Ascending aorta (tissue), 2 donors: ENCODE measurements at regions not wholly inside any gene's neighbourhood (a gene's known extent, or its start where the extent isn't known, plus 50 kb on each side); places are given as distances from the start of the nearest gene placed in this dataset.
"Not testable (repeated sequence)": the region's sequence is repeated elsewhere in the genome, so short reads cannot be mapped to it uniquely, and the experiment has no call there.

Experiments used
- DNase-seq, 2 donors: peaks; one replicate each; pipeline ENCODE4 v3.0.0-alpha.2; 2019; ENCODE audit warnings: low spot score in 2 of 2
- H3K27ac ChIP-seq, 2 donors: fragments of 200-600 bp; sonication (generic); one replicate each; pipeline ENCODE4 v1.5.1; 2016 to 2017; ENCODE audit warnings: mild to moderate bottlenecking in 1 of 2
- H3K27me3 ChIP-seq: fragments of 200-600 bp; sonication (generic); one replicate; pipeline ENCODE4 v1.5.1; 2017
- H3K36me3 ChIP-seq, 2 donors: fragments of 200-600 bp; sonication (generic); one replicate each; pipeline ENCODE4 v1.5.1; 2016
- H3K4me1 ChIP-seq, 2 donors: fragments of 200-600 bp; sonication (generic); one replicate each; pipeline ENCODE4 v1.5.1; 2016 to 2017; ENCODE audit warnings: mild to moderate bottlenecking in 1 of 2
- H3K4me3 ChIP-seq, 2 donors: fragments of 200-600 bp; sonication (generic); one replicate each; pipeline ENCODE4 v1.5.1; 2016 to 2017; ENCODE audit warnings: mild to moderate bottlenecking in 1 of 2
- H3K9me3 ChIP-seq, 2 donors: fragments of 200-600 bp; sonication (generic); one replicate each; pipeline ENCODE4 v1.5.1; 2016
- CTCF ChIP-seq, 3 experiments: fragments of 200-600 bp in 2 of 3; fragments of 450-650 bp in 1 of 3; sonication (generic) in 2 of 3; IDR thresholded peaks; one replicate each; pipeline ENCODE4 v1.5.1; 2016 to 2019; ENCODE audit warnings: antibody characterized with exemption in 3 of 3, mild to moderate bottlenecking in 1 of 3, moderate library complexity in 1 of 3
- intact Hi-C: fragments of 100-400 bp; cut with DNase I; formaldehyde crosslinking; loops from one replicate; pipeline ENCODE4 v1.15.1; 2023

DNA sequence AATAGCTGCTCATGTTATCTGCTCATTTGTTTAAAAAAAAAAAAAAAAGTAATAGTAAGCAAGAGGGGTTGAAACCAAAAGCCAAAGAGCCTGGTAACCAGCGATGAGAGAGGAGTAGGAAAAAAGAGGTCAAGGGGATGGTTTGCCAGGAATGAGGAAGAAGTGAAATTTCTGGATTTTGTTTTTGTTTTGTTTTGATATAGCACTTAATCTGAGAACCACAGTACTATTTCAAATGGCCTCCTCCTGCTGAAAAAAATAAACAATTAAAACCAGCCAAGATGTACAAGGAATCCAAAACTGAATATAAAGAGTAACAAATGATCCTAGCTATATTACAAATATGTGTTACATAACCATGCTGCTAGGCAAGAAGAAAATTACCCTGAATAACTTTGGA, 213.1 kb downstream of the FGFR2 start:
- intact Hi-C loops: no loop called here
- no peaks in the 10 kb centered on the region for H3K36me3 ChIP-seq
- DNase-seq: no peak
- H3K4me1 ChIP-seq: no peaks in the 10 kb centered on the region
- no peak for TF ChIP-seq CTCF (IDR thresholded peaks at IDR 0.05)
- H3K27ac ChIP-seq: no peak overlapping the region
- H3K4me3 ChIP-seq: no peak overlapping the region
- no peaks in the 10 kb centered on the region for H3K9me3 ChIP-seq
- H3K27me3 ChIP-seq: no peaks in the 10 kb centered on the region

DNA sequence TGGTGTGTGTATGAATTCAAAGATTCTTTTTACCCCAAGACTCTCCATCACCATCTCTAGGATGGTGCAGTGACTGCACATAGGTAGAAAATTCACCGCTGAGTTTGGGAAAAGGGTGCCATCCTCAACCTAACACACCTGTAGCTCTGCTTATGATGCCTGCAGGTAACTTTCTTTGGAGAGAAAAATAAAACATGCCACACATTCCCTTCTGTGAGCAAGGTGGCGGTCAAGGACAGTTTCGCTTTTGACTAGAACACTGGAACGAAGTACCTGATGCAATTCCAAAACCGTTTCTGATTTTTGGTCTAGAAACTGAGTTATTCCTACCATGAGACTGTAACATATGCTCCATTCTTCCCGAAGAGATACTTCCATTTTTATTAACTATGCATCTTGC, 205.6 kb downstream of the FGFR2 start:
- Histone ChIP-seq H3K4me3 (no peak overlapping the region), H3K4me1 (no peaks in the 10 kb centered on the region), H3K9me3 (no peaks in the 10 kb centered on the region), H3K27me3 (no peaks in the 10 kb centered on the region), H3K36me3 (no peaks in the 10 kb centered on the region), H3K27ac (no peak overlapping the region)
- intact Hi-C loops: no loop called here
- no peak for DNase-seq
- no peak for TF ChIP-seq CTCF (IDR thresholded peaks at IDR 0.05)

DNA sequence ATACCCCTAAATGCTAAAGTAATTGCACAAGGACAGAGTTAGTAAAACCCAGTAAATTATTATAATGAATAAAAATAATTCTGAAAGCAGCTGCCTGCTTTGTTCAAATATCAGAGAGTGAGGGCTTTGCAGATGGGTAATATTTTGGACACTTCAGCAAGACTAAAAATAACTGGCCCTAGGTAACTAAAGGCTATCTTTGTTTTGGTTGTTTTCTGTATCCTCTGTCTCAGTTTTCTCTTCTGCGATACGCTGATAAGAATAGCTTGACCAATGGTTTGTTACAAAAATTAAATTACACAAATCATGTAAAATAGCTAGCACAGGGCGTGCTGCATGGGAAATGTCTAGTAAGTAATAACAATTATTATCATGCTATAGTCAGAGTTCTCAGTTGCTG, 204.7 kb downstream of the FGFR2 start:
- DNase-seq: no peak
- TF ChIP-seq CTCF (IDR thresholded peaks at IDR 0.05): no peak
- Histone ChIP-seq H3K9me3 (no peaks in the 10 kb centered on the region), H3K4me1 (no peaks in the 10 kb centered on the region), H3K36me3 (no peaks in the 10 kb centered on the region), H3K27ac (no peak overlapping the region), H3K4me3 (no peak overlapping the region), H3K27me3 (no peaks in the 10 kb centered on the region)
- intact Hi-C loops: no loop called here

GRCh38 chr10:121400507-121400906, 197.7 kb downstream of the FGFR2 start:
- intact Hi-C loops: not testable (repeated sequence)

GRCh38 chr10:121403527-121403926, 194.7 kb downstream of the FGFR2 start:
- Histone ChIP-seq H3K4me1 (no peaks in the 10 kb centered on the region), H3K4me3 (no peak overlapping the region), H3K27ac (no peak overlapping the region), H3K9me3 (no peaks in the 10 kb centered on the region), H3K36me3 (no peaks in the 10 kb centered on the region), H3K27me3 (no peaks in the 10 kb centered on the region)
- no peak for DNase-seq
- intact Hi-C loops: no loop called here
- TF ChIP-seq CTCF (IDR thresholded peaks at IDR 0.05): no peak

More at GRCh38 chr10:121400507-121400906, 197.7 kb downstream of the FGFR2 start:
- H3K4me3 ChIP-seq, H3K27ac ChIP-seq, H3K27me3 ChIP-seq, H3K9me3 ChIP-seq, H3K4me1 ChIP-seq, H3K36me3 ChIP-seq, DNase-seq: not testable (repeated sequence)

GRCh38 chr10:121404611-121405010, 193.6 kb downstream of the FGFR2 start:
- no peaks in the 10 kb centered on the region for H3K27me3 ChIP-seq
- H3K9me3 ChIP-seq: no peaks in the 10 kb centered on the region
- no peak overlapping the region for H3K4me3 ChIP-seq
- no peak overlapping the region for H3K27ac ChIP-seq
- no peaks in the 10 kb centered on the region for H3K4me1 ChIP-seq
- TF ChIP-seq CTCF (IDR thresholded peaks at IDR 0.05): no peak
- no peaks in the 10 kb centered on the region for H3K36me3 ChIP-seq
- no peak for DNase-seq
- intact Hi-C loops: no loop called here
